ENCODE measurements at regions not wholly inside any gene's neighbourhood (a gene's known extent, or its start where the extent isn't known, plus 50 kb on each side); places are given as distances from the start of the nearest gene placed in this dataset.
"Not testable (repeated sequence)": the region's sequence is repeated elsewhere in the genome, so short reads cannot be mapped to it uniquely, and the experiment has no call there.

DNA sequence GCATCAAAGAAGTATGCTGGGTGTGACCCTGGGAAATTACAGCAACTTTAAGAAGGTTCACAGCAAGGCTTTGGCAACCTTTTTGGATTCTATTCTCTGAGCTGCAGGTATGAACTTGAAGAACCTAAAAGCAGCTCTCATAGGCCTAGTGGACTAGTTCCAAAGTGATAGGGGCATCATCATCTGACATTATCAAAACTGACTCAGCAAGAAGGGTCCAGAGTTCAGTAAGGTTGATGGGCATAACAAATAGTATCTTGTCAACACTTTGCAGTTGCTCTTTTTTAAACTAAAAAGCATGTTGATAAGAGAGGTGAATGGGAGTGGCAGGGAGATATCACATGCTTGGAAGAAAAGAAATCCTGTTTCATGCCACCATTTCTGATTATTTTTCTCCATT, 249.3 kb downstream of the ZNF674 start:
- DNase-seq, result no peak

DNA sequence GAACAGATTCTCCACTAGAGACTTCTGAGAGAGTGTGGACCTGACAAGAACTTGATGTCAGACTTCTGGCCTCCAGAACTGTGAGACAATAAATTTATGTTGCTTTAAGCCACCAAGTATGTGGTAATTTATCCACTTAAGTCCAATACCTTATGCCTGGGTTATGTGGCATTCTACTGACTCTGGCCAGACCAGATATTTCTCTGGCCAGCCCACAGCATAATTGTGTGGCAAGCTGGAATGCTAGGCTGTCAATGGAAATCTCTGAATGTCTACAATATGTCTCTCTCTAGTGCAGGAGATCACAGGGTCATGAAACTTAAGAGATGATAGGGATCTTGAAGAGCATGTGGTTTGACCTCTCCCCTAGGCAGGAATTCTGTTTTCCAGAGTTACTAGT, 251.0 kb downstream of the ZNF674 start:
- DNase-seq, result no peak

DNA sequence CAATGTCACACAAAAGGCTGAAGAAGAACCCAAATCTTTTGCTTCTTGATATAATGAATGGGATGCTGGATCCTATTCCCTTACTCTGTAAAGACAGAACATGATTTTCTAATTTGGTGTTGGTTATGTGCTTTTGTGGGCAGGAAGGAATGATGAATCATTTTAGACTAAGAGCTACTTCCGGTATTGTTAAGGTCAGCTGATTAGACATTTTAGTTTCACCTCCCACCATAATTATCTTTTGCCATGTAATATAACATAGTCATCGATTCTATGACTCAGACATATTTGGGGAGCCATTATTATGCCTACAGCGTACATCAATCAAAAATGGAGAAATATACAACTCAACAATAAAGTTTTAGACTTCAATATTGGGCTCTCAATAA, 265.3 kb downstream of the ZNF674 start:
- DNase-seq, result no peak

DNA sequence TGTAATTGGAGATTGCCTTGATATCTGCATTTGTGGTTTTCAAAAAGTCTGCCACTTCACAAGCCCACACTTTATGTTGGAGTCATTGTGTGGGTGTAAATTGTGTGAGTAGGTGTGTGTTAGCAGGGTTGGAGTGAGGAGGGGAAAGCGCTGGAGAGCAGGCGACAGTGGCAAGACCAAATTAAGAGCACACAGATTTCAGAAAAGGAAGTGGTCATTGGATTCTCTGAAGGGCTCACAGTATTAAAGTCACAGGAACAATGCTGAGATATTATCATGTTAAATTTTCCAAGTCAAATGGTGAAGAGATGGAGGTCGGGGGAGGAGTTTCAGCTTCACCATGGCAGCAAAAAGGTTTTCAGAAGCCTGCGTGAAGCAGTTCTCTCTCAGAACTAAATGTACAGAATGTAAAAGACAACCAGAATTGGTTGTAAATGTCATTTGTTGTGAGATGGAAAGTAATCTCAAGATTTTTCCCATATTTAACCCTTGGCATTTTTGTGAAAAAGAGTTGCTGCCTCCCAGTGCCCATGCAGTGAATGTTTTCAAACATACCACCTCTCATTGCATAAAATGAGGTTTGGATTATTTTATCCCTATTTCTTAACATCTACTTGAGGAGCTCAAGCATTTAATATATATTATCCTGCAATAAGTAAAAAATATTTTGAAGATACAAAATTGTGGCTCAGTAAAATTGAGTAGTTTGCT, 265.9 kb downstream of the ZNF674 start:
- DNase-seq, result no peak

DNA sequence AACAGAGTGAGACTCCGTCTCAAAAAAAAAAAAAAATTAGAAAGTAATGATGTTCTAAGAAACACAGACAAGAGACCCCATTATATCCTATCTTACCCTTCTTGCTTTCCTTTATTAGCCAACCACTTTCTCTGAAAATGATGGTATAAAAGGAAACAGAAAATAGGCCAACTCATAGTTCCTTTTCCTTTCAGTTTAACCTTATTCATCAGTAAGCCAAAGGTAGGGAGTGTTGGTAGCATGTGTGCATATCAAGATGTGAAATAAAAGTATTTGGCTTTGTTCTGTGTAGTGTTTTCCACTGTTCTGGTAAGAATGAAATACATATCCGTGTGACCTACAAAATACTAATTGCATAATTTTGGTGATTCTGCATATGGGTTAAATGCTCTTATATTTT, 266.6 kb downstream of the ZNF674 start:
- no peak for DNase-seq

DNA sequence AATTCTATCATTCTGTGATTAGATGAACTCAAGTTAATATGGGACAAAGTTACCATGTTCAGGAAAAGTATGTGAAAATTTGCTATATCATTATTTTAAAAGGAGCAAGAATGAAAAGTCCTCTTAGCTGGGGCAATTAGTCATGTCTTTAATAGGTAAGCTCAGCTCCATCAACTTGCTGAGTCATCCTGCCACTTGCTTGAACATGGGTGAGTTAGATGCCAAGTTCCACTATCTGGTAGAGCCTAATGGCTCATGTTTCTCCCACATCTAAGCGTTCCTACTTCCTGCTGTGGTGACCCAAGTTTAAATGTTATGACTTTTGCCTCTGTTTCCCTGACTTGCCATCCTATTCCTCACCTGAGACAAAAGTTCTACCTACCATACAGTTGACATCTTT, 276.8 kb downstream of the ZNF674 start:
- no peak for DNase-seq

DNA sequence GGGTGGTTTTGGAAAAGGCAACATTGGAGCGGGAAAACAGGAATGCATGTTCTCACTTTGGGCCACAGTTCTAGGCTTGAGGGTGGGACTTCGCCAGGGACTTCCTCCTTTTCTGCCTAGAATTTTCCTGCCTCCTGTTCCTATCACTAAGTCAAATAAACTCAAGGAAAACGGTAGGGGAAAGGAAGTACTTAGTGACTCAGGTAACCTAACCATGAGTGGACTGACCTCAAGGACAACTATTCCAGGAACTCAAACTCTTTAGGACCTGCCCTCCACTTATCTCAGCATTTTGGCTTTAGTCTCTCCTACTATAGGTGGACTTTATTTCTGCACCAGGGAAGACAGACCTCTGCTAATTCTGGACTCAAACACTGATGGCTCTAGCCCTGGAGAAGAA, 281.7 kb downstream of the ZNF674 start:
- no peak for DNase-seq

DNA sequence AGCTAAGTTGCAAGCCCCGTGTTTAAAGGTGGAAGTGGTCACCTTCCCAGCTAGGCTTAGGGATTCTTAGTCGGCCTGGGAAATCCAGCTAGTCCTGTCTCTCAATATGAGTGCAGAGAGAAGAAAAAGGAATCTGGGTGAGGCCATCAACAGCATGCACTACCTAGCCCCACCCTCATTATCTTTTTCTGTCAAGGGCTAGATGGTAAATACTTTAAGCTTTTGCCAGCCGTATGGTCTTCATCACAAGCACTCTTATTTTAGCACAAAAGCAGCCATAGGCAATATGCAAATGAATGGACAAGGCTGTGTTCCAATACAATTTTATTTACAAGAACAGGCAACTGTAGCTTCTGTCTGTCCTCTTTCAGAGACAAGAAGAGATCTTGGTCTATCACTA, 282.9 kb downstream of the ZNF674 start:
- no peak for DNase-seq

DNA sequence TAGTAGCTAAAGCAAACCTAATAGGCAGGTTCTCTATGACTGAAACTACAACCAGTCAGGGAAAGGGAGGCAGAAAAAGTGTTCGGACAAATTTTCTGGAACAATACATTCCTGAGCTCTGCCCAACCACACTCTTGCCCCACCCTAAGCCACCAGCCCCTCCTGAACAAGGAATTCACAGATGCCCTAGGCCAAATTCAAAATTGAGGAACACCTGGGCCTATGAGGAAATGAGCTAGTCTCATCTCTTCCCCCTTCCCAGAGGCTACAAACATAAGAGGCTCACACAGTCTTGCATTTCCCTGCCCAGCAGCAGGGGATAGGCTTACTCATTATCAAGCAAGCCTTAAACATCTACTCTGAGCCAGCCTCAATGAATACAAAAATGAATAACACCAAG, 284.7 kb downstream of the ZNF674 start:
- DNase-seq, result no peak

DNA sequence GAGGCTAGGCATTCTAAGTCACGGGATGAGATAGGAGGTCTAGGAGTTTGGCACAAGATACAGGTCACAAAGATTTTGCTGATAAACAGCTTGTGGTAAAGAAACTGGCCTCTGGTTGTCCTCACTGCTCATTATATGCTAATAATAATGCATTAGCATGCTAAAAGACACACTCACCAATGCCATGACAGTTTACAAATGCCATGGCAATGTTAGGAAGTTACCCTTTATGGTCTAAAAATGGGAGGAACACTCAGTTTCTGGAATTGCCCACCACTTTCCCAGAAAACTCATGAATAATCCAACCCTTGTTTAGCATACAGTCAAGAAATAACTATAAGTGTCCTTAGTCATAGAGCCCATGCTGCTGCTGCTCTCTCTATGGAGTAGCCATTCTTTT, 286.9 kb downstream of the ZNF674 start:
- no peak for DNase-seq

DNA sequence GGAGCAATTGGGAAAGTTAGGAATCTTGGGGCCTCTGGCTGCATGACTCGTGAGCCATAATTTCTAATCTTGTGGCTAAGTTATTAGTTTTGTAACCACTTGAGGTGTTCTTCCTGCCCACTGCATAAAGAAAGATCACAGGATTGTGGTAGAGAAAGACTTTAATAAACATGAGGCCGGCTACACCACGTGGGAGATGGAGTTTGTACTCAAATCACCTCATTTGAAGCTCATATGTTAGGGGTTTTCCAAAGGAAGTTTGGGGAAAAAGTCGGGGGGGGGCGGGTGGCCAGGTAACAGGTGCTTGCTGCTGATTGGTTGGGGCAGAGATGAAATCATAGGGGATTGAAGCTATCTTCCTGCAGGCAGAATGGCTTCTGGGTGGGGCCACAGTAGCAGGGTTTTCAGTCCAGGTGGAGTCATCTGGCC, 287.8 kb downstream of the ZNF674 start:
- no peak for DNase-seq

DNA sequence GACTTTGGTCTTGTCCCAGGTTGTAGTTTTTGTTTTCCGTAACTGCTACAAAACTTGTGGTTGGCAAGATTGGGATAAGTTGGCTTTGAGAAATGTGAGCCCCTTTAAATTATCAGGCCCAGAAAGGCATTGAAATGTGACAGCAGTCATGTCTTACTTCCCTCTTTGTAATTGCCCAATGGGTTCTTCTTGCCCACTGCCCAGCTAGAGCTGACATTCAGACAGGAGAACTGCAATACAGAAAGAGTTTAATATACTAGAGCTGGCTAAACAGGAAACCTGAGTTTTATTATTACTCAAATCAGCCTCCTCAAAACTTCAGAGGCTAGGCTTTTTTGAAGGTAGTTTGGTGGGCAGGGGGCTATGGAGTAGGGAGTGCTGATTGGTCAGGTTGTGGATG, 288.3 kb downstream of the ZNF674 start:
- DNase-seq, result no peak

DNA sequence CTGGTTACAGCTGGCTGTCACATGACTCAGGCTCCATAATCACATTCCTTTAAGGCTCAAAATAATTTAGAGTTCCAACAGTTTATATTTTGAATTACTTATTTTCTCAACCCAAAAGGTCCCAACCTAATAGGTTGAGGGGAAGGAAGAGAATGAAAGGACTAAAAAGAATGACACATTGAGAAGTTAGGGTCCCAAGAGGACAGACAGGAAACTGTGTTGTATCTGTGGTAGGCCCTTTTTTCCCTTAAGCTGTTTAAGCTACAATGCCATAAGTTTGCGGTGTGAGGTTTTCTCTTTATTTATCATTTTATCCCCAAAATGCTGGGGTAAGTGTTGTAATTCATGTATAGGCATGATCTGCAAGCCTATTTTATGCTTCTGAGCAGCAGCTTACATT, 290.2 kb downstream of the ZNF674 start:
- DNase-seq, result no peak

DNA sequence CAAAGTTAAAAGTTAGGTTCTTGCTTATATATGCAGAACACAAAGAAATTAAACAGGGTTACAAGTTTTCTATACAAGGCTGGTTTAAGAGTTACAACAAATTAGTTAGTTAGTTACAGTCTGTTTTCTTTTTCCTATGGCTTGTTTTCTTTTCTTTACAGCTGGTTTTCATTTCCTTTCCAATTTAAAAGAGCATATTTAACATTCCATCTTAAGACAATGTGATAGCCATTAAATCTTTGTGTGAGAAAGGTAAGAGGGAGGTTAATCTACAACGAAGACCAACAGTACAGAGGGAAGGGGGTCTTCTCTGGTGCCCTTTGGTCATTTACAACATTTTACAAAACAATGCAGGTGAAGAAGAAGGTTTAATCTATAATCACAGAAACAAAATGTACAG, 290.6 kb downstream of the ZNF674 start:
- DNase-seq, result no peak

DNA sequence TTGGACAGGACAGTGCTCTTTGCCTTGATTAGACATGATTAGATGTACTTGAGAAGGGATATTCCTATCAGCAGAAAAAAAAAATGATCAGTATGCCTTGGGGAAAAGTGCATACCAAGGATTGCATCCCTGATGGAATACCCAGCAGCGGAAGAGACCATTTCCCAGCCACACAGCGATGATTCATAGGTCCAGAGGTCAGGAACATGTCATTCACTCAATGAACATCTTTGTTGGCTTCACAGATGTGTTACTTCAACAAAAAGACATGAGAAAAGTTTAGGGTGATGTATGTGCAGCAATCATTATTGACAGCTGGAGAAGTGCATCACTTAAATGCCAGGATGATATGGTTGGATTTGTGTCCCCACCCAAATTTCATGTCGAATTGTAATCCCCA, 293.5 kb downstream of the ZNF674 start:
- no peak for DNase-seq

DNA sequence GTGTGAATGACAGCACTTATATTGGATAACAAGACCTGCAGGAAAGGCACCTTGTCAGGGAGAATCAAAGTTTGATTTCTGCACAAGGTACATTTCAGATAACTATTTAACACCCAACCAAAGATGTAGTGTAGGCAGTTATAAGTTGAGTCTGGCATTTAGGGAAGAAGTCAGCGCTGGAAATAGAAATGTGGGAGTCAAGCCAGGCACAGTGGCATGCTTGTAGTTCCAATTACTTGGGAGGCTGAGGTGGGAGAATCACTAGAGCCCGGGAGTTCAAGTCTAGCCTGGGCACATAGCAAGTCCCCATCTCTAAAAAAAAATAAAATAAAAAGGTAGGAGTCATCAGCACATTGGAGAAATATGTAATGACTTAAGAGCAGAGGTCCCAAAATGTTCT, 295.1 kb downstream of the ZNF674 start:
- DNase-seq, result no peak

DNA sequence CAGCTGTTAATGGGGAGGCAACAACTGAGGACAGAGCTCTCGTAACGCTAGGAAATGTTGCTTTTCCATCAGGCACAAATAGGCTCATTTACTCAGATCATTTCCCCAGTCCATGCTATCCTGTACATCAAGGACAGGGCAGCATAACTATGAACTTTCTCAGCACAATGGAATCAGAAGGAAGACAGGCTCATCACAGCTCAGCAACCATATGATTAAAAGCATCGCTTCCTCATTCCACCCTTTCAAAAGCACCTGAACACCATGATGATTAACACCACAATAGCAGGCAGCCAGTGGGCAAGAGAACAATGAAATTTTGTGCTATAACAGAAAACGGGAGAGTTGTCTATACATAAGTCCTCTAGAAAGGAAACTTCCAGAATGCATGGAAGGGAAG, 297.8 kb downstream of the ZNF674 start:
- no peak for DNase-seq

DNA sequence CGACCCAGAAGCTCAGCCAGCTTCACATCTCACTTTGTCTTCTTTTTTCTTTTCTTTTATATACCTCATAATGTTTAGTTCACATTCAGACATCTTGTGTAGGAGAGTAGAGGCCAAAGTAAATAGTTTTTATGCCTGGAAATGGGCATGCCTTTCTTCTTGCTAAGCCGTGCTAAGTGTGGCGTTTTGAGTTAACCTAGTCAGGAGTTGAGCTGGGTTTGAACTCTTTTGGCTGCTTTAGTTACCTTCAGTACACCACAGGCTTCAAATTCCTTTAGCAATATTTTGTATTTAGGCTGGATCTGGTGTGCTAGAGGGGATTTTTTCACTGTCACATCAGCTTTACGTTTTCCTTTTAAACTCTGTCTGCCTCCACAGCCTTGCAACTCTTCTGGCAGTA, 300.8 kb downstream of the ZNF674 start:
- DNase-seq, result no peak

DNA sequence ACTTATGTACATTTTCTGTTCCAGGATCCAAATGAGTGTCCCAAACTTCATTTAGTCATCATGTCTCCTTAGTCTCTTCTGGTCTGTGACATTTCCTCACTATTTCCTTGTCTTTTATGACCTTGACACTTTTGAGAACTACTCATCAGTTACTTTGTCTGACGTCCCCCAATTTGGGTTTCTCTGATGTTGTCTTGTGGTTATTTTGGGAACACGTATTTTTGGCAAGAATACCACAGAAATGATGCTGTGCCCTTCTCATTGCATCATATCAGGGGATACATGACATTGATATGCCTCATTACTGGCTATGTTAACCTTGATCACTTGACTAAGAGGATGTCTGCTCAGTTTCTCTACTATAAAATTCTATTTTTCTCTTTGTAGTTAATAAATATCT, 308.8 kb downstream of the ZNF674 start:
- DNase-seq, result no peak

DNA sequence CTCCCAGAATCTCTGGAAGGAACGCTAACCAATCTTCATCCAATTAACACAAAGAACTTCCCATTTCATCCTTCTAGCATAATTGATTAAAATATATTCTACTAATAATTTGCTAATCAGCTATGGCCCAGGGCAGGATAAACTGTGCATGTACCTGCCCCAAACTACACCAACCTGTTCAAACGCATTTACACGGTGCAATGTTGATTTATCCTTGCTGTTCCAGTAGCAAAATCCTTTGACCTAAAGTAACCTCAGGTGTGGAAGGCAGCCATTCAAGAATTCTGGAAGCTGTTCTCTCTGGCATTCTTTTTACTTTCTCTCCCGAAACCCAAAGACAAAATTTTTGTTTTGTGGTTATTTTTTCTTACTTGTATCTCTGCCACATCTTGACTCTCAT, 309.4 kb downstream of the ZNF674 start:
- DNase-seq, result no peak

DNA sequence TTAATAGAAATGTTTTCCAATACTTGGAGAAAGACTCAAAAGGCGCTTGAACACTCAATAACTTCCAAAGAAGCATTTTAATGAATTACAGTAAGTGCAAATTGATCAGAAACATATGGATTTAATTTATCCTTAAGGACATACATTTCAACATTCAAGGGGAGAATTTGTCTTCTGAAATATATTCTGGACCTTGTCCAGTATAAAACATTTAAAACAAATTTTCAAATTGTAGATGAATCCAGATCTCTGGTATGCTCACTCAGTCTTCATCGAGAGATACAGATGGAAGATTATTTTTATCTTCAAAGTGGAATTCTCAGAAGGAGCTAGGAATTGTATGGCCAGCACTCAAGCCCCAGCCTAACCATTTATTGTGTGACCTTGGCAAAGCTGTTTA, 310.4 kb downstream of the ZNF674 start:
- DNase-seq, result no peak

DNA sequence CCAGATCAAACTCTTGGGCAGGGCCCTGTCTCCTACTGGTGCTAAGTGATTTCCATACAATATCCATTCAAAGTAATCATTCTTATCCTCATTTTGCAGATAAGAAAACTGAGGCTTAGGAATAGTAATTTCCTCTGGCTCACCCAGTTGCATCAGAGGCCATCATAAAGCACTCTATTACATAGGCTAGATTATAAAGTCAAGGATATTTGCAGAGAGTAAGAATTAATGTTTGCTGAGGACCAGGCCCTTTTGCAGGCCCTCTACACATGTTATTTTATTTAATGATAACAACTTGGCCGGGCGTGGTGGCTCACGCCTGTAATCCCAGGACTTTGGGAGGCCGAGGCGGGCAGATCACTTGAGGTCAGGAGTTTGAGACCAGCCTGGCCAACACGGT, 316.8 kb downstream of the ZNF674 start:
- DNase-seq, result no peak

DNA sequence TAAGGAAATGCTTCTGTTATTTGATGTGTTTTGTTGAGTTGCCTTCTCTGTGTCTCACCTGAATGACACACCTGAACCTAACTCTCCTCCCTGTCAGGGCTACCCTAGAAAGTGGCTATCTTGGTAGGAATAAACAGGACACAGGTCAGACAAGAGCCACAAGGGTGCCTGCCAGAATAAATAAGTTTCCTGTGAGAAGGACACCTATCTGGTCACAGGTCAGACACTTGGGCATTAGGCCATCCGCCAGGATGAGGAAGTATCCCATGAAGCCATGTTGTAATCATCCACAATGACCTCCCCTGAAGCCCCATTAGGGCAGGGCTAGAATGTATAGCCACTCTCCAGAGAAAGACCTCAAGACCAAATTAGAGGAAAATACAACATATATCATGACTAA, 318.8 kb downstream of the ZNF674 start:
- DNase-seq, result no peak

DNA sequence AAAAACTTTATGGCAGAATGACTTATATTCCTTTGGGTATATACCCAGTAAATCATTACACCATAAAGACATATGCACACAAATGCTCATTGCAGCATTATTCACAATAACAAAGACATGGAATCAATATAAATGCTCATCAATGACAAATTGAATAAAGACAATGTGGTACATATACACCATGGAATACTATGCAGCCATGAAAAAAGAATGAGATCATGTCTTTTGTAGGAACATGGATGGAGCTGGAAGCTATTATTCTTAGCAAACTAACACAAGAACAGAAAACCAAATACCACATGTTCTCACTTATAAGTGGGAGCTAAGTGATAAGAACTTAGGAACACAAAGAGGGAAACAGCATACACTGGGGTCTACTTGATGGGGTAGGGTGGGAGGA, 321.7 kb downstream of the ZNF674 start:
- not testable (repeated sequence) for DNase-seq

DNA sequence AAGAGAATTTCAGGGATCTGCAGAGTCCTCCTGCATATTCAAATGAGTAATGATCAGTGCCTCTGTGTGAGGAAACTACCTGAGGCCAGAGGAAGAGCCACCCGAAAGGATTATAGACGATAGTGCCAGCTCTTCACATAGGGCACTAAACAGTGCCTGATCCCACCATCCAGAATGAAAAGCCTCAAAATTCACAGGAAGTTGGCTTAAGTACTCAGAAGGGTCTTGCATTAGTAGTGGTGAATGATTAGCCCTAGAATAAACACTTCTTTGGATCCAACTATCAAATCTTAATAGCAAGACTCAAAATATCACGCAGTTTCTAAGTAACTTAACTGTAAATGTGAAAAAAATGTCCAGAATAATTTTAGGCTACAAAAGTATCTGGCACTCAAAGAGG, 324.4 kb downstream of the ZNF674 start:
- no peak for DNase-seq

DNA sequence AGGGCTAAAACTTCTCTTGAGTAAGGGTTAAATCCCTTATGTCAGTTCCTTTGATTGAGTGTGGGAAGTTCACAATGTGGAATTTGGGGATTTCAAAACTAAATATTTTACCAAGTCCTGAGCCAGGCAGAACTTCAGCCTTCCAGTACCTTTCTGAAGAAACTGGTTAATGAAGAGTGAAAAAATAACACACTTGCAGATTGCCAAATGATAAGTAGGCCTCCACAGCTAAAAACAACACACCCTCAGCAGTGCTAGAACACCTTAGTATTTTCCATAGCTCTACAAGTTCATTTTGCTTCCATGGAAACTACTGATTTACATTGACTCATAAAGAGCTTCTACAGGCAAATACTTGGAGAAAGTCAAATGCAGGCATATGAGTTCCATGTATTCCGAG, 326.8 kb downstream of the ZNF674 start:
- DNase-seq, result no peak

Data from NCI-H510A treated with DMSO at 0.1 percent for 48 hours (cell line).